ENCODE measurements at regions not wholly inside any gene's neighbourhood (a gene's known extent, or its start where the extent isn't known, plus 50 kb on each side); places are given as distances from the start of the nearest gene placed in this dataset.

DNA sequence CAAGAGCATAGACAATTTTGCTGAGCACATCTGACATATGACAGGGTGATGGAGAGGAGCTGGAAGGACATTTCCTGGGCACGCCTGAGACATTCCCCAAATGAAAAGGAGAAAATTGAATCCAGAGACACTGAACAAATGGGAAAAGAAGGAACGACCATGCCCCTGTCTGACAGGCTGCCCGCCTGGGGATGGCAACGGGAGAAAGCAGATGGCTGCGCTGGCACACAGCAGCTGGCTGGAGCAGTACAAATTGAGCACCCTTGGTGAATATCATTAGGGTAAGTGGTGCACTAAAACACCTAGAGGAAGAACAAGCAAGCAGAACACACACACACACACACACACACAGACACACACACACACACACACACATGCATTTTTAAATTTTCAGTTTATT is 174.3 kb upstream of the DUSP10 start:
- H3K36me3 ChIP-seq: no peaks in the 10 kb centered on the region
- TF ChIP-seq, protein P1, sequence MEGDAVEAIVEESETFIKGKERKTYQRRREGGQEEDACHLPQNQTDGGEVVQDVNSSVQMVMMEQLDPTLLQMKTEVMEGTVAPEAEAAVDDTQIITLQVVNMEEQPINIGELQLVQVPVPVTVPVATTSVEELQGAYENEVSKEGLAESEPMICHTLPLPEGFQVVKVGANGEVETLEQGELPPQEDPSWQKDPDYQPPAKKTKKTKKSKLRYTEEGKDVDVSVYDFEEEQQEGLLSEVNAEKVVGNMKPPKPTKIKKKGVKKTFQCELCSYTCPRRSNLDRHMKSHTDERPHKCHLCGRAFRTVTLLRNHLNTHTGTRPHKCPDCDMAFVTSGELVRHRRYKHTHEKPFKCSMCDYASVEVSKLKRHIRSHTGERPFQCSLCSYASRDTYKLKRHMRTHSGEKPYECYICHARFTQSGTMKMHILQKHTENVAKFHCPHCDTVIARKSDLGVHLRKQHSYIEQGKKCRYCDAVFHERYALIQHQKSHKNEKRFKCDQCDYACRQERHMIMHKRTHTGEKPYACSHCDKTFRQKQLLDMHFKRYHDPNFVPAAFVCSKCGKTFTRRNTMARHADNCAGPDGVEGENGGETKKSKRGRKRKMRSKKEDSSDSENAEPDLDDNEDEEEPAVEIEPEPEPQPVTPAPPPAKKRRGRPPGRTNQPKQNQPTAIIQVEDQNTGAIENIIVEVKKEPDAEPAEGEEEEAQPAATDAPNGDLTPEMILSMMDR (IDR thresholded peaks at IDR 0.05): no peak
- no peak overlapping the region for H3K4me3 ChIP-seq (ENCODE audit: low read depth in 1 of 2, low read length in 1 of 2)
- no peaks in the 10 kb centered on the region for H3K27me3 ChIP-seq
- no peaks in the 10 kb centered on the region for H3K9me3 ChIP-seq
- no peaks in the 10 kb centered on the region for H3K4me1 ChIP-seq (ENCODE audit: control insufficient read depth in 1 of 2, insufficient read depth in 1 of 2, low read depth in 1 of 2, low read length in 1 of 2)
- H3K27ac ChIP-seq: no peak overlapping the region

DNA sequence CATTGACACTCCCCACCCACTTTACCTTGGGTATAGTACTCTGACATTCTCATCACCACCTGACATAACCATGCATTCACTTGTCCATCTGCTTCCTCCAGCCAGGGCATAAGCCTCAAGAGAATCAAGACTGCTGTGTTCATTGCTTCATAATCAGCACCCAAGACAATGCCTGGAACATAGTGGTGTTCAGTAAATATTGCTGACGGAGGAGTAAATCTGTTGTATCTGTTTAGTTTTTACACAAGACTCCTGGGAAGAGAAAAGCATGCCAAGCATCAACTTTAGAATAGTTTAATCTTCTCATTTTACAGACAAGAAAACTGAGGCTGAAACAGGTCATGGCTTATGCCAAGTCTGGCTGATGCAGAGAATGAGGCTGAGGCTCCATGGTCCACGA is 173.9 kb upstream of the DUSP10 start:
- Histone ChIP-seq H3K27me3 (no peaks in the 10 kb centered on the region), H3K4me3 (ENCODE audit: low read depth in 1 of 2, low read length in 1 of 2) (no peak overlapping the region), H3K27ac (no peak overlapping the region), H3K4me1 (ENCODE audit: control insufficient read depth in 1 of 2, insufficient read depth in 1 of 2, low read depth in 1 of 2, low read length in 1 of 2) (no peaks in the 10 kb centered on the region), H3K9me3 (no peaks in the 10 kb centered on the region), H3K36me3 (no peaks in the 10 kb centered on the region)
- TF ChIP-seq, protein P1 (IDR thresholded peaks at IDR 0.05): no peak

DNA sequence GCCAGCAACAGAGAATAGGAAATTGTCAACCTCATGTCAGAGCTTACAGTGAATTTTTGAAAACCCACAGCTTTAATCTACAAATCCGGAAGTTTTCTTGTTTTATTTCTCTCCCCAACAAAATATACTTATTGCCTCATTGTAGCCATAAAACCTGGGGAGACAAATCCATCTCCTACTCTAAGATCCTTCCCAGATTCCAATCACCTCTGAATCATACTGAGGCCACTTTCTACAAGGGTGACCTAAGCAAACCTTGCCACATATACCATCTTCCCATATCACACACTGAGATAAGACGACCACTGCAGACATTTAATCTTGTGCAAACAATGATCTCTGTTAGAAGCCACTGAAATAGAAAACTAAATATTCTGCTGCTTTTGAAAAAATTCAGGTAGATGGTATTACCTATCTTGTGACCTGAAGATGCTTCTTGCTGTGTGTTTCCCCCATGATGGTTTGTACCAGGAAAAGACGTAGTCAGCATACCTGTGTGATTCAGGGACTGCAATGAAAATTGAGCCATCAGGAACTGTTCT is 171.5 kb upstream of the DUSP10 start:
- Histone ChIP-seq H3K36me3 (no peaks in the 10 kb centered on the region), H3K27ac (no peak overlapping the region), H3K9me3 (no peaks in the 10 kb centered on the region), H3K4me3 (ENCODE audit: low read depth in 1 of 2, low read length in 1 of 2) (no peak overlapping the region), H3K4me1 (ENCODE audit: control insufficient read depth in 1 of 2, insufficient read depth in 1 of 2, low read depth in 1 of 2, low read length in 1 of 2) (no peaks in the 10 kb centered on the region), H3K27me3 (no peaks in the 10 kb centered on the region)
- TF ChIP-seq, protein P1 (IDR thresholded peaks at IDR 0.05): no peak

DNA sequence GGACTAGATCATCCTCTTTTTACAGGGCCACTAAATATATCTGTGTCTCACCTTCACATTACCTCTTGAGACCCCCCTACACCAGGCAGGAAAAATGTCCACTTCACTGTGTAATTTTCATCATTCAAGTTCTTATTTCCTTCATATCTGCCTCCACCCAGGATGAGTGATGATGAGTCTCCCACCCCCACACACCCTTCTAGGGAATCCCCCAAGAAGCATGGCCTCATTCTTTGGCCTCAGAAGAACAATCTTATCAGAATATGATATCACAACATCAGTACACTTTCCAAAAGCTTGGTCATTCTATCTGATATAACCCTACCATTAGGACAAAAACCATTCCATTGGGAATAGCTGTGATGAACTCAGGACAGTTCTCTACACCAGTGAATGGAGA is 170.3 kb upstream of the DUSP10 start:
- H3K27me3 ChIP-seq: no peaks in the 10 kb centered on the region
- no peaks in the 10 kb centered on the region for H3K36me3 ChIP-seq
- H3K4me3 ChIP-seq (ENCODE audit: low read depth in 1 of 2, low read length in 1 of 2): no peak overlapping the region
- H3K9me3 ChIP-seq: no peaks in the 10 kb centered on the region
- no peak overlapping the region for H3K27ac ChIP-seq
- no peaks in the 10 kb centered on the region for H3K4me1 ChIP-seq (ENCODE audit: control insufficient read depth in 1 of 2, insufficient read depth in 1 of 2, low read depth in 1 of 2, low read length in 1 of 2)
- TF ChIP-seq, protein P1 (IDR thresholded peaks at IDR 0.05): no peak

DNA sequence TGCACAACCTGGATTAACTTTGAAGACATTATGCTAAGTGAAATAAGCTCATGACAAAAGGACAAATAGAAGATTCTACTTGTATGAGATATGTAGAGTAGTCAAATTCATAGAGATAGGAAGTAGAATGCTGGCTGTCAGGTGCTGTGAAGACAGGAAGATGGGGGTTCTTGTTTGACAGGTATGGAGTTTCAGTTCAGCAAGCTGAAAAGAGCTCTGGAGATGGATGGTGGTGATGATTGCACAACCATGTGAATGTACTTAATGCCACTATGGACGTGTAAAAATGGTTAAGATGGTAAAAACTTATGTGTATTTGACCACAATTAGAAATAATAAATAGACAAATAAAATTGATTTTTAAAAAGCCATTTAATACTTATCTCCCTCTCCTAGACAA is 169.8 kb upstream of the DUSP10 start:
- Histone ChIP-seq H3K36me3 (no peaks in the 10 kb centered on the region), H3K27me3 (no peaks in the 10 kb centered on the region), H3K9me3 (no peaks in the 10 kb centered on the region), H3K27ac (no peak overlapping the region), H3K4me1 (ENCODE audit: control insufficient read depth in 1 of 2, insufficient read depth in 1 of 2, low read depth in 1 of 2, low read length in 1 of 2) (no peaks in the 10 kb centered on the region), H3K4me3 (ENCODE audit: low read depth in 1 of 2, low read length in 1 of 2) (no peak overlapping the region)
- TF ChIP-seq, protein P1 (IDR thresholded peaks at IDR 0.05): no peak

DNA sequence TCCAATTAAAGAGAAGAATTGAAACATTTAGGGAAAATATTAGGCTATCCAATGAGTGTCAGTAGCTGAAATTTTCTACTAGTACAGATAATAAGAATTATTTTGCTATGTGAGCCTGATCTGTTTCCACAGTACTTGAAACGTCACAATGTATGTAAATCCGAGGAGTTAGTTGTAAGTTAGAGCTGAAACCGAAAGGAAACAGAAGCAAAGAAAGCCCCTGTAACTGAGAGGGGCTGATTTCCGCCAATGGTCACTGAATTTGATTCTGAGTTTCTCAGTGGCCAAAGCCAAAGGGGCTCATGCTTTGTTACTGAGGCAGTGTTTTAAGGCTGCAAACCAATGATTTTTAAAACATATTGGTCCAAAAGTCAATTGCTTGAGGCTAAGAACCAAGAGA is 168.3 kb upstream of the DUSP10 start:
- Histone ChIP-seq H3K4me1 (ENCODE audit: control insufficient read depth in 1 of 2, insufficient read depth in 1 of 2, low read depth in 1 of 2, low read length in 1 of 2) (no peaks in the 10 kb centered on the region), H3K27ac (no peak overlapping the region), H3K9me3 (no peaks in the 10 kb centered on the region)

More for the DNA sequence above, 168.3 kb upstream of the DUSP10 start:
- Histone ChIP-seq H3K27me3 (no peaks in the 10 kb centered on the region), H3K36me3 (no peaks in the 10 kb centered on the region), H3K4me3 (ENCODE audit: low read depth in 1 of 2, low read length in 1 of 2) (no peak overlapping the region)
- TF ChIP-seq, protein P1 (IDR thresholded peaks at IDR 0.05): no peak

Data from neutrophil (primary cell).